ENCODE measurements at regions not wholly inside any gene's neighbourhood (a gene's known extent, or its start where the extent isn't known, plus 50 kb on each side); places are given as distances from the start of the nearest gene placed in this dataset.

DNA sequence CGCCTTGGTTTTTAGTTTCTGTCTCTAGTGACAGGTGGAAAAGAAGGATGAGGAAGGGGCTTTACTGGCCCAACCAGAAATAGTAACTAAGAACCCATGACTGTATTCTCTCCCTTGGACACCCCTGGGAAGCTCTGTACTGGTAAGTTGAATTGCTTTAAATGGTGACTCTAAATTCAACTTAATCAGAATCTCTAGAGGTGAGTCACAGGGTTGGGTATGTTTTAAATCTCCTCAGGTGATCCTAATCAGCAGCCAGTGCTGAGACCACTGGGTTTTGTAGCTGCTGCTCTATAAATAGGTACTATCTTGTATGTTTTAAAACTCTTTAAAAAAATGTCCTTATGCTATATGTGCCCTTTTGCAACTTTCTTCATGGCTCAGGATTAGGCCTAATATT lies 314.0 kb upstream of the ECI2 start (continued):
- TF ChIP-seq, protein P1, sequence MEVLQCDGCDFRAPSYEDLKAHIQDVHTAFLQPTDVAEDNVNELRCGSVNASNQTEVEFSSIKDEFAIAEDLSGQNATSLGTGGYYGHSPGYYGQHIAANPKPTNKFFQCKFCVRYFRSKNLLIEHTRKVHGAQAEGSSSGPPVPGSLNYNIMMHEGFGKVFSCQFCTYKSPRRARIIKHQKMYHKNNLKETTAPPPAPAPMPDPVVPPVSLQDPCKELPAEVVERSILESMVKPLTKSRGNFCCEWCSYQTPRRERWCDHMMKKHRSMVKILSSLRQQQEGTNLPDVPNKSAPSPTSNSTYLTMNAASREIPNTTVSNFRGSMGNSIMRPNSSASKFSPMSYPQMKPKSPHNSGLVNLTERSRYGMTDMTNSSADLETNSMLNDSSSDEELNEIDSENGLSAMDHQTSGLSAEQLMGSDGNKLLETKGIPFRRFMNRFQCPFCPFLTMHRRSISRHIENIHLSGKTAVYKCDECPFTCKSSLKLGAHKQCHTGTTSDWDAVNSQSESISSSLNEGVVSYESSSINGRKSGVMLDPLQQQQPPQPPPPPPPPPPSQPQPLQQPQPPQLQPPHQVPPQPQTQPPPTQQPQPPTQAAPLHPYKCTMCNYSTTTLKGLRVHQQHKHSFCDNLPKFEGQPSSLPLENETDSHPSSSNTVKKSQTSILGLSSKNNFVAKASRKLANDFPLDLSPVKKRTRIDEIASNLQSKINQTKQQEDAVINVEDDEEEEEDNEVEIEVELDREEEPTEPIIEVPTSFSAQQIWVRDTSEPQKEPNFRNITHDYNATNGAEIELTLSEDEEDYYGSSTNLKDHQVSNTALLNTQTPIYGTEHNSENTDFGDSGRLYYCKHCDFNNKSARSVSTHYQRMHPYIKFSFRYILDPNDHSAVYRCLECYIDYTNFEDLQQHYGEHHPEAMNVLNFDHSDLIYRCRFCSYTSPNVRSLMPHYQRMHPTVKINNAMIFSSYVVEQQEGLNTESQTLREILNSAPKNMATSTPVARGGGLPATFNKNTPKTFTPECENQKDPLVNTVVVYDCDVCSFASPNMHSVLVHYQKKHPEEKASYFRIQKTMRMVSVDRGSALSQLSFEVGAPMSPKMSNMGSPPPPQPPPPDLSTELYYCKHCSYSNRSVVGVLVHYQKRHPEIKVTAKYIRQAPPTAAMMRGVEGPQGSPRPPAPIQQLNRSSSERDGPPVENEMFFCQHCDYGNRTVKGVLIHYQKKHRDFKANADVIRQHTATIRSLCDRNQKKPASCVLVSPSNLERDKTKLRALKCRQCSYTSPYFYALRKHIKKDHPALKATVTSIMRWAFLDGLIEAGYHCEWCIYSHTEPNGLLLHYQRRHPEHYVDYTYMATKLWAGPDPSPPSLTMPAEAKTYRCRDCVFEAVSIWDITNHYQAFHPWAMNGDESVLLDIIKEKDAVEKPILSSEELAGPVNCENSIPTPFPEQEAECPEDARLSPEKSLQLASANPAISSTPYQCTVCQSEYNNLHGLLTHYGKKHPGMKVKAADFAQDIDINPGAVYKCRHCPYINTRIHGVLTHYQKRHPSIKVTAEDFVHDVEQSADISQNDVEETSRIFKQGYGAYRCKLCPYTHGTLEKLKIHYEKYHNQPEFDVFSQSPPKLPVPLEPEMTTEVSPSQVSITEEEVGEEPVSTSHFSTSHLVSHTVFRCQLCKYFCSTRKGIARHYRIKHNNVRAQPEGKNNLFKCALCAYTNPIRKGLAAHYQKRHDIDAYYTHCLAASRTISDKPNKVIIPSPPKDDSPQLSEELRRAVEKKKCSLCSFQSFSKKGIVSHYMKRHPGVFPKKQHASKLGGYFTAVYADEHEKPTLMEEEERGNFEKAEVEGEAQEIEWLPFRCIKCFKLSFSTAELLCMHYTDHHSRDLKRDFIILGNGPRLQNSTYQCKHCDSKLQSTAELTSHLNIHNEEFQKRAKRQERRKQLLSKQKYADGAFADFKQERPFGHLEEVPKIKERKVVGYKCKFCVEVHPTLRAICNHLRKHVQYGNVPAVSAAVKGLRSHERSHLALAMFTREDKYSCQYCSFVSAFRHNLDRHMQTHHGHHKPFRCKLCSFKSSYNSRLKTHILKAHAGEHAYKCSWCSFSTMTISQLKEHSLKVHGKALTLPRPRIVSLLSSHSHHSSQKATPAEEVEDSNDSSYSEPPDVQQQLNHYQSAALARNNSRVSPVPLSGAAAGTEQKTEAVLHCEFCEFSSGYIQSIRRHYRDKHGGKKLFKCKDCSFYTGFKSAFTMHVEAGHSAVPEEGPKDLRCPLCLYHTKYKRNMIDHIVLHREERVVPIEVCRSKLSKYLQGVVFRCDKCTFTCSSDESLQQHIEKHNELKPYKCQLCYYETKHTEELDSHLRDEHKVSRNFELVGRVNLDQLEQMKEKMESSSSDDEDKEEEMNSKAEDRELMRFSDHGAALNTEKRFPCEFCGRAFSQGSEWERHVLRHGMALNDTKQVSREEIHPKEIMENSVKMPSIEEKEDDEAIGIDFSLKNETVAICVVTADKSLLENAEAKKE (CRISPR knock-in tag; IDR thresholded peaks at IDR 0.05) = no peak
- TF ChIP-seq EZH2 (IDR thresholded peaks at IDR 0.05; ENCODE audit: low read depth, unreplicated experiment) = no peak

DNA sequence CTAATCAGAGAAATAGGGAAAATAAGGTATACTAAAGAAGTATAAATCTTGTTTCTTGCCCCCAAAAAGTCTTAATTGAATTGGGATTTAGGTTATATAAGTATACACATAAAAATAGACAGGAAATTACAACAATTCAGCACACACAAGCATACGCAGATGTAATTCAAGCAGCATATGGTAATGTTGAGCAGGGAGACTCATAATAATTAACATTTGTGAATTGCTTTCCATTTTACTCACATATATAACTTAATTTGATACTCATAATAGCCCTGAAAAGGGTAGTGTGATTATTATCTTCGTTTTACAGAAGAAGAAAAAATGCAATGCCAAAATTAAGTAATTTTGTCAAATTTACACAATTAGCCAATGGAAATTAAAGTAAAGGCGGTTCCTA lies 313.5 kb upstream of the ECI2 start:
- Histone ChIP-seq H2AFZ (no peak overlapping the region), H3K4me2 (no peak overlapping the region), H3K4me1 (ENCODE audit: insufficient read depth) (no peaks in the 10 kb centered on the region), H3K27ac (ENCODE audit: low read depth) (no peak overlapping the region), H3K9me2 (ENCODE audit: insufficient read depth) (no peaks in the 10 kb centered on the region), H3K4me3 (no peak overlapping the region), H4K20me1 (replicated peaks; ENCODE audit: insufficient read depth) (no peaks in the 10 kb centered on the region), H3F3A (replicated peaks; ENCODE audit: low read depth) (no peaks in the 10 kb centered on the region), H3K79me2 (replicated peaks; ENCODE audit: insufficient read depth) (no peaks in the 10 kb centered on the region), H3K36me3 (ENCODE audit: insufficient read depth) (no peaks in the 10 kb centered on the region; the same call in 1 of the 2 replicates), H3K27me3 (ENCODE audit: insufficient read depth) (no peaks in the 10 kb centered on the region)
- ATAC-seq (no peak), DNase-seq (ENCODE audit: low spot score) (no peak)
- peaks cover 14% of the 10 kb centered on the region; the same call in 2 of the 3 replicates for H3K9me3 Mint-ChIP-seq
- H3K4me1 Mint-ChIP-seq = no peaks in the 10 kb centered on the region
- H3K4me3 Mint-ChIP-seq = no peak overlapping the region
- H3K27me3 Mint-ChIP-seq (ENCODE audit: insufficient read depth, low read depth, poor library complexity) = peaks cover 2% of the 10 kb centered on the region
- H3K36me3 Mint-ChIP-seq (ENCODE audit: low read depth) = peaks cover 8% of the 10 kb centered on the region; the same call in 2 of the 3 replicates
- no peak overlapping the region for H3K27ac Mint-ChIP-seq
- TF ChIP-seq EZH2phosphoT487 (IDR thresholded peaks at IDR 0.05; ENCODE audit: unreplicated experiment) = no peak
- no peak for TF ChIP-seq NANOG (IDR thresholded peaks at IDR 0.05; ENCODE audit: borderline replicate concordance)
- TF ChIP-seq POLR2AphosphoS5 (IDR thresholded peaks at IDR 0.05; ENCODE audit: low read depth) = no peak
- TF ChIP-seq, protein P2, sequence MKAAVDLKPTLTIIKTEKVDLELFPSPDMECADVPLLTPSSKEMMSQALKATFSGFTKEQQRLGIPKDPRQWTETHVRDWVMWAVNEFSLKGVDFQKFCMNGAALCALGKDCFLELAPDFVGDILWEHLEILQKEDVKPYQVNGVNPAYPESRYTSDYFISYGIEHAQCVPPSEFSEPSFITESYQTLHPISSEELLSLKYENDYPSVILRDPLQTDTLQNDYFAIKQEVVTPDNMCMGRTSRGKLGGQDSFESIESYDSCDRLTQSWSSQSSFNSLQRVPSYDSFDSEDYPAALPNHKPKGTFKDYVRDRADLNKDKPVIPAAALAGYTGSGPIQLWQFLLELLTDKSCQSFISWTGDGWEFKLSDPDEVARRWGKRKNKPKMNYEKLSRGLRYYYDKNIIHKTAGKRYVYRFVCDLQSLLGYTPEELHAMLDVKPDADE (IDR thresholded peaks at IDR 0.05) = no peak
- no peak for TF ChIP-seq STAT1 (IDR thresholded peaks at IDR 0.05; ENCODE audit: unreplicated experiment)
- TF ChIP-seq, protein P3, sequence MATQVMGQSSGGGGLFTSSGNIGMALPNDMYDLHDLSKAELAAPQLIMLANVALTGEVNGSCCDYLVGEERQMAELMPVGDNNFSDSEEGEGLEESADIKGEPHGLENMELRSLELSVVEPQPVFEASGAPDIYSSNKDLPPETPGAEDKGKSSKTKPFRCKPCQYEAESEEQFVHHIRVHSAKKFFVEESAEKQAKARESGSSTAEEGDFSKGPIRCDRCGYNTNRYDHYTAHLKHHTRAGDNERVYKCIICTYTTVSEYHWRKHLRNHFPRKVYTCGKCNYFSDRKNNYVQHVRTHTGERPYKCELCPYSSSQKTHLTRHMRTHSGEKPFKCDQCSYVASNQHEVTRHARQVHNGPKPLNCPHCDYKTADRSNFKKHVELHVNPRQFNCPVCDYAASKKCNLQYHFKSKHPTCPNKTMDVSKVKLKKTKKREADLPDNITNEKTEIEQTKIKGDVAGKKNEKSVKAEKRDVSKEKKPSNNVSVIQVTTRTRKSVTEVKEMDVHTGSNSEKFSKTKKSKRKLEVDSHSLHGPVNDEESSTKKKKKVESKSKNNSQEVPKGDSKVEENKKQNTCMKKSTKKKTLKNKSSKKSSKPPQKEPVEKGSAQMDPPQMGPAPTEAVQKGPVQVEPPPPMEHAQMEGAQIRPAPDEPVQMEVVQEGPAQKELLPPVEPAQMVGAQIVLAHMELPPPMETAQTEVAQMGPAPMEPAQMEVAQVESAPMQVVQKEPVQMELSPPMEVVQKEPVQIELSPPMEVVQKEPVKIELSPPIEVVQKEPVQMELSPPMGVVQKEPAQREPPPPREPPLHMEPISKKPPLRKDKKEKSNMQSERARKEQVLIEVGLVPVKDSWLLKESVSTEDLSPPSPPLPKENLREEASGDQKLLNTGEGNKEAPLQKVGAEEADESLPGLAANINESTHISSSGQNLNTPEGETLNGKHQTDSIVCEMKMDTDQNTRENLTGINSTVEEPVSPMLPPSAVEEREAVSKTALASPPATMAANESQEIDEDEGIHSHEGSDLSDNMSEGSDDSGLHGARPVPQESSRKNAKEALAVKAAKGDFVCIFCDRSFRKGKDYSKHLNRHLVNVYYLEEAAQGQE (IDR thresholded peaks at IDR 0.05; ENCODE audit: unreplicated experiment) = no peak
- no peak for TF ChIP-seq JUNB (IDR thresholded peaks at IDR 0.05; ENCODE audit: unreplicated experiment)

Measured in GM23338 (cell line).